Stomach smooth muscle (tissue), 2 donors: ENCODE measurements at regions not wholly inside any gene's neighbourhood (a gene's known extent, or its start where the extent isn't known, plus 50 kb on each side); places are given as distances from the start of the nearest gene placed in this dataset.

Experiments used
- H3K27ac ChIP-seq: one replicate; pipeline ENCODE4 v1.7.0; 2013; ENCODE audit warnings: mild to moderate bottlenecking, low read length, inconsistent platforms
- H3K27me3 ChIP-seq, 2 donors: one replicate each; pipeline ENCODE4 v1.7.0; 2013; ENCODE audit warnings: low read length in 2 of 2; ENCODE audit not compliant: insufficient read depth in 2 of 2, control insufficient read depth in 1 of 2
- H3K36me3 ChIP-seq, 2 donors: one replicate each; pipeline ENCODE4 v1.7.0; 2013; ENCODE audit warnings: low read length in 2 of 2; ENCODE audit not compliant: control insufficient read depth in 2 of 2, insufficient read depth in 2 of 2
- H3K4me1 ChIP-seq: one replicate; pipeline ENCODE4 v1.7.0; 2013; ENCODE audit warnings: low read length; ENCODE audit not compliant: control insufficient read depth, insufficient read depth
- H3K4me3 ChIP-seq, 2 donors: one replicate each; pipeline ENCODE4 v1.7.0; 2013; ENCODE audit warnings: low read length in 2 of 2
- H3K9ac ChIP-seq, 2 donors: one replicate each; pipeline ENCODE4 v1.7.0; 2013; ENCODE audit warnings: low read length in 2 of 2, mild to moderate bottlenecking in 1 of 2
- H3K9me3 ChIP-seq, 2 donors: one replicate each; pipeline ENCODE4 v1.7.0; 2013; ENCODE audit warnings: low read length in 2 of 2; ENCODE audit not compliant: control insufficient read depth in 2 of 2
- donor health status: healthy.
- donor health status: Pancreatic carcinoma.

DNA sequence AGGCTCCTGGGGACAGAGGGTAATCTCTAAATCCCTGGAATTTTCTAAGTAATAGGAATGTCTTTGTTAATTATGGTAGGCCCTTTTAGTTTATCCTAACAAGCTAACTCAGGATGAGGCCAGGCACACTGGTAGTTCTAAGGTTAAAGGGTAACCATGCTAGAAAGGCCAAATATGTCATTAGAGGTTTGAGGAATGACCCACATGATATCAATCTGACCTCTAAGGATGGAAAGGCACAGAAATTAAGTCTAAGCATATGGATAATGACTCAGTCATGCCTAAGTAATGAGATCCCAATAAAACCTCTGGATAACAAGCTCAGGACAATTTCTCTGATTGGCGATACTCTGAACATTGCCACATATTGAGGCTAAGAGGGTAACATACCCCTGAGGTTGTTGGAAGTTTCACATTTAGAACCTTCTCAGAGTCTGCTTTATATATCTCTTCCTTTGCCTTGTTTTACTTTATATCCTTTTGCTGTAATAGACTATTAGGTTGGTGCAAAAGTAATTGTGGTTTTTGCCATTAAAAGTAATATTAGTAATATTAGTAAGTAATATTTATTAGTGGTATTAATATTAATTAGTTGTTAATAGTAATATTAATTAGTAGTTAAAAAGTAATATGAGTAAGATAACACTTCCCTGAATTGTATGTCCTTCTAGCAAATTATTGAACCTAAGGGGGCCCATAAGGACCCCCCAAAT, 806.3 kb upstream of the GCFC2 start:
- no peaks in the 10 kb centered on the region for H3K4me1 ChIP-seq
- H3K27ac ChIP-seq: no peak overlapping the region
- H3K9ac ChIP-seq: no peak overlapping the region
- H3K27me3 ChIP-seq: no peaks in the 10 kb centered on the region
- no peak overlapping the region for H3K4me3 ChIP-seq
- H3K36me3 ChIP-seq: no peaks in the 10 kb centered on the region
- H3K9me3 ChIP-seq: no peaks in the 10 kb centered on the region

GRCh38 chr2:76512201-76512820, 801.6 kb upstream of the GCFC2 start:
- Histone ChIP-seq H3K4me1 (no peaks in the 10 kb centered on the region), H3K9me3 (no peaks in the 10 kb centered on the region), H3K36me3 (no peaks in the 10 kb centered on the region), H3K4me3 (no peak overlapping the region), H3K27ac (no peak overlapping the region), H3K27me3 (no peaks in the 10 kb centered on the region), H3K9ac (no peak overlapping the region)

DNA sequence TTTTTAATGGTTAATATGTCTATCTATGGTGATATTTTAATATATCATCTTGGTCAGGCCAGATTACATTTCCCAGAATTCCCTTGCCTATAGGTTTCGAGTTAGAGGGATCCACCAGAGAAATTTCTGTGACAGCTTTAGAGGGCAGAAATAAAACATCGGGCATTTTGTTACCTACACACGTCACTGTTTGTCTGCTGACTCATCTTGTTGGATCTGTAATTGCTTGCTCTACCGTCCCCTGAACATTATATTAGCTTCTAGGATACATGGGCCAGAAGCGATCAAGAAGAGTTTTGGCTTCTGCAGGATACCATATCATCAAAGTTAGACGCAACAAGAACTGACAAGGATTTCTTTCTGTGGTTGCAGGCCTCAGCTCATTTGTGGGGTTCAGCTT, 795.8 kb upstream of the GCFC2 start:
- Histone ChIP-seq H3K27me3 (no peaks in the 10 kb centered on the region), H3K36me3 (no peaks in the 10 kb centered on the region), H3K9me3 (no peaks in the 10 kb centered on the region), H3K4me3 (no peak overlapping the region), H3K9ac (no peak overlapping the region), H3K4me1 (no peaks in the 10 kb centered on the region), H3K27ac (no peak overlapping the region)

- H3K9me3 ChIP-seq: no peaks in the 10 kb centered on the region
- no peaks in the 10 kb centered on the region for H3K27me3 ChIP-seq
- H3K36me3 ChIP-seq: no peaks in the 10 kb centered on the region
- H3K27ac ChIP-seq: no peak overlapping the region
- H3K4me1 ChIP-seq: no peaks in the 10 kb centered on the region
- no peak overlapping the region for H3K4me3 ChIP-seq
- H3K9ac ChIP-seq: no peak overlapping the region
Measured at GRCh38 chr2:76501641-76502040, 790.9 kb upstream of the GCFC2 start.

GRCh38 chr2:76498360-76498759, 787.6 kb upstream of the GCFC2 start:
- H3K27ac ChIP-seq: no peak overlapping the region
- H3K9me3 ChIP-seq: no peaks in the 10 kb centered on the region
- no peak overlapping the region for H3K4me3 ChIP-seq
- H3K27me3 ChIP-seq: no peaks in the 10 kb centered on the region
- no peaks in the 10 kb centered on the region for H3K36me3 ChIP-seq
- no peak overlapping the region for H3K9ac ChIP-seq
- no peaks in the 10 kb centered on the region for H3K4me1 ChIP-seq

DNA sequence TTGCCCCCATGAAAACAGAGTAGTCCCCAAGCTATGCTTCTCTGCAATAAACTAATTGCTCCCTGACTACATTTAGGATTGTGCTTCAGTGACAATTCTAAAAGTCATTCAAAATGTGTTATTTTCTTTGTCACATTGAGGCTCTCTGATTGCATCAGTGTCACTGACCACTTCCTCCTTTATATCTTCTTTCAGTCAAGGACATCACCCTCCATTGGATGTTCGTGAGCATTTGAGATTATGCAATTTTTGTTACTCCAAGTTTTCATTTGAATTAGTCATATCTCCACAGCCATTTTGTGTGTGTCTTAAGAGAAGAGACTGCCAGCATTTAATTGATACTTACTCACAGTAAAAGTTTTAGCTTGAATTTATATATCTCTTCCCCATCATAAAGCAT, 780.8 kb upstream of the GCFC2 start:
- H3K9me3 ChIP-seq: no peaks in the 10 kb centered on the region
- H3K36me3 ChIP-seq: no peaks in the 10 kb centered on the region
- no peak overlapping the region for H3K27ac ChIP-seq
- no peak overlapping the region for H3K4me3 ChIP-seq
- H3K27me3 ChIP-seq: no peaks in the 10 kb centered on the region
- no peak overlapping the region for H3K9ac ChIP-seq
- no peaks in the 10 kb centered on the region for H3K4me1 ChIP-seq

DNA sequence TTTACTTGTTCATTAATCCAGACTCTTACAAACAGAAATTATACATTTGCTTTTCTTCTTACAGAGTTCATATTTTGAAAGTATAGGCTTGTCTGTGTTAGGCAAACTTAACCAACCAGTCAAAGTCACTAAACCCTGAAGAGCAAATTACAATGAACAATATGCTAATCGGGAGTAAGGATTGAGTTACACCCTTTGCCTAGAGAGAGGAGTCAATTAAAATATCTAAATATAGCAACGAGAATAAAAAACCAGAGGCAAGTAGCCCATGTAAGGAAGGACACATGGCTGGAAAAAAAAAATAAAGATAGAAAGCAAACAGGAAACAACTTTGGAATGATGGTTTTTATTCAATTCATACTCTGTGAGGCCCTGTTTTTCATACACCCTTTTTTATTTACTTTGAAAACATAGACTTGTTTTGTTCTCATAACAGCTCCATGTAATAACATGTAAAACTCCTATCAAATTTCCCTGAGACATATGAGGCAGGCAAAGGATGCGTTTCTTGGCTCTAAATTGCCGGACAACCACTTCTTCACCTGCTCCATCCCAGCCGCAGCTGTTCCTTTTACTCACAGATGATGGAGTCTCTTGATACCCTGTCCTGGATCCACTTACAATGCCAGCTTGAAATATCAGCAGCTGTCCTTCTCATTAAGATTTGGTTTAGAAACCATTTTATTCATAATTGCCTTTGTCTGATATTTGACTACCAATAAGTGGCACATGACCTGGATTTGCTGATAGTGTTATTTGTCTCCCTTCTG, 767.7 kb upstream of the GCFC2 start:
- Histone ChIP-seq H3K9me3 (peaks cover 0 to 2% of the 10 kb centered on the region in 2 donors), H3K27me3 (no peaks in the 10 kb centered on the region), H3K9ac (no peak overlapping the region), H3K4me1 (no peaks in the 10 kb centered on the region), H3K4me3 (no peak overlapping the region), H3K27ac (no peak overlapping the region), H3K36me3 (no peaks in the 10 kb centered on the region)

DNA sequence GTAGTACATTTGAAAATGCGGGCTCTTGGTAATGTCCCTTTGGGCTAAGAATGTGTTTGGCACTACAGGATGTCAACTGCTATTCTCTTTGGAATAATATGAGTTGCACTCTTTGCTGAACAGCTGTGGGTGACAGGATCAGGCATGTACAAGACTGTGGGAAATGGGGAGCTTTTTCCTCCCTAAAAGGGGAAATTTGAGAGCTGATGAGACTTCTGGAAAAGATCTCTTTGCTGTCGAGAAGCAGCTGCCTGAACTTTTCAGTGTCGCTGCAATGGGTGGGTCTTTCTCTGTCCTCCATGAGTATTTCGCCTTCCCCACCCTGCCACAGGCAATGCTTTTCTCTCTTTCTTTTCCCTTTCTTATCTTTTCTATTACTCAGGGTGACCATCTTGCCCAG, 762.2 kb upstream of the GCFC2 start:
- H3K27ac ChIP-seq: no peak overlapping the region
- no peaks in the 10 kb centered on the region for H3K36me3 ChIP-seq
- H3K4me3 ChIP-seq: no peak overlapping the region
- no peaks in the 10 kb centered on the region for H3K4me1 ChIP-seq
- no peaks in the 10 kb centered on the region for H3K27me3 ChIP-seq
- no peaks in the 10 kb centered on the region for H3K9me3 ChIP-seq
- H3K9ac ChIP-seq: no peak overlapping the region

DNA sequence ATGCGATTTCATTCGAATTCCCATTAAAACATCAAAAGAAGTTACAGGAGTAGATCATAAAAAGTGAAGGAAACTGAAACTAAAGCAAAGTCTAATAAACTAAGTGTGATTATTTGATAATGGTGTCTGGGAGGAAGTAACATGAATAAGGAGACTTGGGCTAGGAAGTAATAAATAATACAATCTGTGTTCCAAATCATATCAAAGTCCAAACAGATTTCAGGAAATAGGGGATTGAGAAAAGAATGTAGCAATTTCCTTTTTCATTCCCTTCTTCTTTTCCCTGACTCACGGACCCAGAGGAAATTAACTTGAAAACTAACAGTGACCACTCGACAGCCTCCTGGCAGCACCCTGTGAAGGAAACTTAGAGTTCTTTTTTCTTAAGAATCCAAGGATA, 758.4 kb upstream of the GCFC2 start:
- H3K27ac ChIP-seq: no peak overlapping the region
- no peaks in the 10 kb centered on the region for H3K9me3 ChIP-seq

GRCh38 chr2:76467326-76467725, 756.6 kb upstream of the GCFC2 start:
- no peak overlapping the region for H3K9ac ChIP-seq
- no peak overlapping the region for H3K4me3 ChIP-seq
- H3K27me3 ChIP-seq: no peaks in the 10 kb centered on the region
- no peaks in the 10 kb centered on the region for H3K36me3 ChIP-seq
- H3K4me1 ChIP-seq: no peaks in the 10 kb centered on the region
- H3K27ac ChIP-seq: no peak overlapping the region
- H3K9me3 ChIP-seq: no peaks in the 10 kb centered on the region

More for the DNA sequence above, 758.4 kb upstream of the GCFC2 start:
- Histone ChIP-seq H3K4me3 (no peak overlapping the region), H3K4me1 (no peaks in the 10 kb centered on the region), H3K27me3 (no peaks in the 10 kb centered on the region), H3K9ac (no peak overlapping the region), H3K36me3 (no peaks in the 10 kb centered on the region)

DNA sequence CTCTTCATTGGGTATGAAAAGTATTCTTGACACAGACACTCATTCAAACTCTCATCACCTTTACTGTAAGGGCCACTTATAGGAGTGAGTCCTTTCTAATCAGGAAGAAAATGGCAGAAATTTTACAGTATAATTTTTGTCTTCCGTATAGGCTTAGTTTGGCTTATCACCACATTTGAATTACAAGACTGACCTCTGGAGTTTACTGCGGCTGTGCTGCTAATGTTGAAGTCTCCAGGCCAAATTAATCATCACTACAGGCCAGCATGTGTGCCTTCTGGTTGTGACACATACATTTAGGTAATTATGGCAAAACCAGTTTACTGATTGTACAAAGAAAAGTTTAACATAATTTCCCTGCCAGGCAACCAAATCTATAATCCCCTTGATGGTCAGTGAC, 753.6 kb upstream of the GCFC2 start:
- Histone ChIP-seq H3K27ac (no peak overlapping the region), H3K4me1 (no peaks in the 10 kb centered on the region), H3K27me3 (no peaks in the 10 kb centered on the region), H3K4me3 (no peak overlapping the region), H3K9me3 (no peaks in the 10 kb centered on the region), H3K9ac (no peak overlapping the region), H3K36me3 (no peaks in the 10 kb centered on the region)
